ENCODE measurements at regions not wholly inside any gene's neighbourhood (a gene's known extent, or its start where the extent isn't known, plus 50 kb on each side); places are given as distances from the start of the nearest gene placed in this dataset.

- Histone ChIP-seq H3K4me1 (ENCODE audit: control insufficient read depth in 1 of 2, insufficient read depth in 2 of 2, low read depth in 1 of 2, low read length in 1 of 2) (peaks cover 0 to 4% of the 10 kb centered on the region in 2 experiments; a peak in 1 of 4 replicates), H3K9me3 (no peaks in the 10 kb centered on the region), H3K27ac (ENCODE audit: low read depth in 2 of 2, low read length in 1 of 2) (no peak overlapping the region), H3K9me2 (no peaks in the 10 kb centered on the region), H3K27me3 (ENCODE audit: insufficient read depth) (peaks cover 16% of the 10 kb centered on the region; the same call in 1 of the 2 replicates), H3F3A (replicated peaks; ENCODE audit: insufficient read depth) (peaks cover 5% of the 10 kb centered on the region), H3K36me3 (replicated peaks in 1 of 2; ENCODE audit: control insufficient read depth in 1 of 2, insufficient read depth in 2 of 2, low read length in 1 of 2) (no peaks in the 10 kb centered on the region), H3K4me2 (no peak overlapping the region), H2AFZ (ENCODE audit: low read depth) (no peak overlapping the region), H4K20me1 (ENCODE audit: insufficient read depth) (no peaks in the 10 kb centered on the region), H3K9ac (no peak overlapping the region), H3K4me3 (ENCODE audit: low read depth in 2 of 2, low read length in 1 of 2) (no peak overlapping the region), H3K79me2 (ENCODE audit: insufficient read depth) (no peaks in the 10 kb centered on the region)
- TF ChIP-seq ELF1 (IDR thresholded peaks at IDR 0.05) = no peak
- CTCF ChIA-PET = interaction anchor here (1.1 to 1.3 kb wide), 2 partner anchors 8 to 10 kb away, joined by 5 to 11 read pairs; no protein-coding TSS in a partner anchor
- POLR2A ChIA-PET = no interaction called here
- no peak for DNase-seq
- WGBS (ENCODE audit: low lambda C conversion rate) = 33% methylated on average over 4 of the region's 4 CpGs
These were observed 120.2 kb downstream of the WT1 start for GRCh38 chr11:32315121-32315520.

GRCh38 chr11:32316232-32316631 is 119.1 kb downstream of the WT1 start:
- Histone ChIP-seq H3K27ac (ENCODE audit: low read depth in 2 of 2, low read length in 1 of 2) (no peak overlapping the region), H3K9me3 (no peaks in the 10 kb centered on the region), H3K9me2 (no peaks in the 10 kb centered on the region), H3K9ac (no peak overlapping the region), H4K20me1 (ENCODE audit: insufficient read depth) (no peaks in the 10 kb centered on the region), H3F3A (replicated peaks; ENCODE audit: insufficient read depth) (peaks cover 16% of the 10 kb centered on the region), H3K4me1 (ENCODE audit: control insufficient read depth in 1 of 2, insufficient read depth in 2 of 2, low read depth in 1 of 2, low read length in 1 of 2) (peaks cover 0 to 4% of the 10 kb centered on the region in 2 experiments; a peak in 1 of 4 replicates), H2AFZ (ENCODE audit: low read depth) (no peak overlapping the region), H3K79me2 (ENCODE audit: insufficient read depth) (no peaks in the 10 kb centered on the region), H3K27me3 (ENCODE audit: insufficient read depth) (peaks cover 16% of the 10 kb centered on the region; the same call in 1 of the 2 replicates), H3K36me3 (replicated peaks in 1 of 2; ENCODE audit: control insufficient read depth in 1 of 2, insufficient read depth in 2 of 2, low read length in 1 of 2) (no peaks in the 10 kb centered on the region), H3K4me2 (no peak overlapping the region), H3K4me3 (ENCODE audit: low read depth in 2 of 2, low read length in 1 of 2) (no peak overlapping the region)
- TF ChIP-seq RFX5 (IDR thresholded peaks at IDR 0.05; ENCODE audit: low read length) (no peak), PBX3 (IDR thresholded peaks at IDR 0.05) (no peak), TEAD4 (IDR thresholded peaks at IDR 0.05; ENCODE audit: borderline replicate concordance, insufficient read depth) (no peak), ZBTB33 (IDR thresholded peaks at IDR 0.05; ENCODE audit: borderline replicate concordance, low read depth) (no peak), GABPA (IDR thresholded peaks at IDR 0.05; ENCODE audit: low read depth) (no peak), RAD21 (IDR thresholded peaks at IDR 0.05; ENCODE audit: low read length) (no peak), GATA2 (CRISPR knock-in tag; IDR thresholded peaks at IDR 0.05) (no peak), FOXJ3 (CRISPR knock-in tag; IDR thresholded peaks at IDR 0.05) (no peak), RXRA (IDR thresholded peaks at IDR 0.05; ENCODE audit: borderline replicate concordance, low read depth) (no peak), SIN3A (IDR thresholded peaks at IDR 0.05; ENCODE audit: borderline replicate concordance, low read depth, low read length) (no peak), CHD2 (IDR thresholded peaks at IDR 0.05; ENCODE audit: low read length, partially characterized antibody) (no peak), FOXM1 (IDR thresholded peaks at IDR 0.05; ENCODE audit: low read depth) (no peak), USF2 (IDR thresholded peaks at IDR 0.05; ENCODE audit: borderline replicate concordance, low read depth, low read length) (no peak), MXI1 (IDR thresholded peaks at IDR 0.05; ENCODE audit: low read depth, low read length) (no peak), RCOR1 (IDR thresholded peaks at IDR 0.05; ENCODE audit: low read length) (no peak), MEF2A (IDR thresholded peaks at IDR 0.05; ENCODE audit: borderline replicate concordance, low read depth) (no peak), USF1 (IDR thresholded peaks at IDR 0.05; ENCODE audit: borderline replicate concordance, low read depth) (no peak), CTCF (IDR thresholded peaks at IDR 0.05) (no peak), NFIC (IDR thresholded peaks at IDR 0.05; ENCODE audit: borderline replicate concordance) (no peak), SMC3 (IDR thresholded peaks at IDR 0.05; ENCODE audit: low read depth, low read length) (no peak)
- ChIA-PET POLR2A (no interaction called here), CTCF (no interaction called here)
- 21% methylated on average over 3 of the region's 3 CpGs for WGBS (ENCODE audit: low lambda C conversion rate)
- no peak for DNase-seq
